RPMI8226 (cell line): ENCODE measurements at regions not wholly inside any gene's neighbourhood (a gene's known extent, or its start where the extent isn't known, plus 50 kb on each side); places are given as distances from the start of the nearest gene placed in this dataset.

Experiments
- DNase-seq: peaks from one replicate; pipeline ENCODE4 v3.0.0-alpha.2; 2015

DNA sequence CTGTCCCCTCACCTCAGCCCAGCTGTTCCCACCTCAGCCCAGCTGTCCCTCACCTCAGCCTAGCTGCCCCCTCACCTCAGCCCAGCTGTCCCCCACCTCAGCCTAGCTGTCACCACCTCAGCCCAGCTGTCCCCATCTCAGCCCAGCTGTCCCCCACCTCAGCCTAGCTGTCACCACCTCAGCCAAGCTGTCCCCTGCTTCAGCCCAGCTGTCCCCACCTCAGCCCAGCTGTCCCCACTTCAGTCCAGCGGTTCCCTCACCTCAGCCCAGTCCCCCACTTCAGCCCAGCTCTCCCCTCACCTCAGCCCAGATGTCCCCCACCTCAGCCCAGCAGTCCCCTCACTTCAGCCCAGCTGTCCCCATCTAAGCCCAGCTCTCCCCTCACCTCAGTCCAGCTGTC lies 88.4 kb upstream of the CSF3R start:
- no peak for DNase-seq

DNA sequence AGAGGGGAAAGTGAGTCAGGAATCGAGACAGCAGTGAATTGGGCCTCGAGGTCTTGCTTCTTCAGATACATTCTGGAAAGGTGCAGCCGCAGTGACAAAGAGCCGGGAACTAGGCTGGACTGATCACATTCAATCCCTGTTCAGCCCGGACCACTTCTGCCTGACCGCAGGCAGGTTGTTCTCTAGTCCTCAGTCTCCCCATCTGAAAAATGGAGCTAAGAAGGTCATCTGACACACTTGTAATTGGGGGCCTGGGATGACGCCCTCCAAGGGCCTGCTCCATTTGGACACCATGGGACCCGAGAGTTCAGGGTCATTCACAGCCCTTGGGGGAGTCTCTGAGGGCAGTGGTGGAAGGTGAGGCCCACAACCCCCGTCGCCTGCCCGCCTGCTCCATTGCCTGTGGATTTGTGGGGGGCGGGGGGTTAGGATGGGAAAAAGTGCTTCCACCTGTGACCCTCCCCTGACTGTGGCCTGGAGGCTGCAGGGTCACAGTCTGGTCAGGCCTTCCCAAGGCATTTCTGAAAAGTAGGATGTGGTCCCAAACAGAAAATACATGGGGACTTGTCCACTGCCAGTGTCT lies 87.9 kb upstream of the CSF3R start:
- no peak for DNase-seq

DNA sequence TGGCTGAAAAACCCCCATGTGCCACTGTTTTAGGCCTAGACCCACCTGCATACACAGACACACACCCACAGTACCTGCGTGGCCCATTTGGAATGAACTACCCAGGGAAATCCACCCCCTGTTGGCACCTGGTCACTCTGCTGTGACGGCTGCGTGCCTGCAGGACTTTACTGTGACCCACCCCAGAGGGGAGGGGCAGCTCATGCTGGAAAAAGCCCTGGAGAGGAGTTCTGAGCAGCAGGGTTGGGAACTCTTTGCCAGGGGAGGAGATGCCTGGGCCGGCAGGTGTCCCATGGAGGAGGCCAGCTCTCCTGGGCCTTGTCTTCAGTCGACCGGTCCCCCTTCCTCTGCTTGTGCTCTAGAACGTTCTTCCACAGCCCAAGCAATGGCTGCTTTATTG lies 87.3 kb upstream of the CSF3R start:
- DNase-seq = no peak

DNA sequence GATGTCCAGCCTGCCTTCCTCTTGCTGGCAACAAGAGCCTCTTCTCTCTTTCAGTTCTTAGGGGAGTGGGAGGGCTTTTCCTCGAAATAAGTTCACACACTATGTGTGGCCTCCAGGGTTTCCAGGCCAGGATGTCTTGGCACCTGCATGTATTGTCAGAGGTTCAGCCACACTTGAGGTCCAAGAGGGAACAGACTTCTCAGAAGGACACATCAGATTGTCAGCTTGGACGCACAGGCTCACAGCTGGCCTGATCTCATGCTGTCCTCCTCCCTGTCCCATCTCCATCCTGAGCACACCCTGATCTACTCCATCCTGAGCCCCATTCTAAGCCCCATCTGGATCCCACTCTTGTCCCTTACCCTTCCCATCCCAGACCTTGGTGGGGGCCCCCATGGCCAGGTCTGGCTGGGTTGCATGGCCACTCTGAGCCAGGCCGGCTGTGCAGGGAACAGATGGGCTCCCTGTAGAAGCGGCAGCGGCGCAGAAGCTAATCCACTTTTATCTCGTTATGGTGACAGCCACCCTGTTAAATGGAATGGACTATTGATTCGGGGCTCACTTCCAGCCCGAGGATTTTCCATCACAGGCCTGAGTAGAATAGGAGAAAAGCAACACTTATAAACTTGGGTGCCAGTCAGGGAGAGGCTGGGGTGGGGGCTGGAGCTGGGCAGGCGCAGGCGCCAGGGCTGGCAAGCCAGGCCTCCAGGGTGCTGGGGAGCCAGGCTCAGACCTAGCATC lies 85.1 kb upstream of the CSF3R start:
- no peak for DNase-seq

DNA sequence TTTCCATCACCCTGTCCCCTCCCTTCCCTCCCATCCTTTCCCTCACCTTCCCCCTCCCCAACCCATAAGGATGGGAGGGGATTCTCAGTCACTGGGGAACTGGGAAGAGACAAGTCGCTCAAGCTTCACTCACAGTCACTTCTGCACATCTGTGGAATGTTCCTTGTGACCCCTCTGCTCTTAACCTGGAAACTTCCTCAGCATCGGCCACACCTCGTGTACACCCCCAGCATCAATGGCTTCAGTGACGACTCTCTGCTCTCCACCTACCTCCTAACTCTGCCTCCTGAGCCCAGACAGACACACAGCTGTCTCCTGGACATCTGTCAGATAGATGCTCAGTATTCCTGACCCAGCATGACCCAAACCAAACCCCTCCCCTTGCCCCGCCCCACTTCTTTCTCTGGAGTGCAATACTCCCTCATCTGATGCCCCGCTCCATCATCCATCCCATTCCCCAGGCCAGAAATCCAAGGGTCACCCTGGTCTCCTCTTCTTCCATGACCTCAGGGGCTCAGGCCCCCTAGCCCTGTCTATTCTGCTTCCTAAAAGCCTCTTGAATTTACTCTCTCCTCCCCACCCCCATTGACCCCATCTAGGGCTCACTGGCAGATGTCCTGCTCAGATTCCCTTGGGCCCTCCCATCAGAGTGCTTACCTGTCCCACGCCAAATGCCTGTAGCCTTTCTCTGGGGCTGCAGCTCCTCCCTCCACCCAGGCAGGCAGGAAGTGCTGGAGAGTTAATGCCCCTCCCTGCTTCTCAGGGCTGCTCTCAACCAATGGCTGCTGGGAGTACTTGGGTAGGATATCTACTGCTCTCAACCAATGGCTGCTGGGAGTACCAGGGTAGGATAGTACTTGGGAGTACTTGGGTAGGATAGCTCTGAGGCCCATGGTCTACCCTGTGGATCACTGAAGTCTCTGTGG lies 83.1 kb upstream of the CSF3R start:
- DNase-seq = no peak

DNA sequence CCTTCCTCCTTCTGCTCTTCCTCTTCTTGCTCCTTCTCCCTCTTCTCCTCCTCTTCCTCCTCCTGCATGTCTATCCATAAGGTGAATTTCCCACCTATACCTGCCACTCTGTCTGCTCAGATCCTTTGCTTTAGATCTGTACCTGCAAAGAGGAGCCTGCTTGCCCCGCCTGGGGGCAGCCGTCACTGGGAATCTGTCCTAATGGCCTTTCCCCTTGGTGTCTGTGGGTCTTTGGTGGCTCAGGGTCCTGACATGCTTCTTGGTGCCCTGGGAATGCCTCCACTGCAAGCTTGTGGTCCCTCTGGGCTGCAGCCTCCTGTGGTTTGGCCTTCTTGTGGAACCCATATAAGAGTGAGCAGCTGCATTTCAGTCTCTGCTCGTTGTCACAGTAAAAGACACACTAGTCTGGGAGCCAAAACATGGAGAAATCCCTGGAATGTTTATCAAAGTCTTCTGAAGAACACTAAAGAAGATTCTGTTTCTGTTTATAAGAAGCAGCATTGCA lies 79.5 kb upstream of the CSF3R start:
- no peak for DNase-seq

DNA sequence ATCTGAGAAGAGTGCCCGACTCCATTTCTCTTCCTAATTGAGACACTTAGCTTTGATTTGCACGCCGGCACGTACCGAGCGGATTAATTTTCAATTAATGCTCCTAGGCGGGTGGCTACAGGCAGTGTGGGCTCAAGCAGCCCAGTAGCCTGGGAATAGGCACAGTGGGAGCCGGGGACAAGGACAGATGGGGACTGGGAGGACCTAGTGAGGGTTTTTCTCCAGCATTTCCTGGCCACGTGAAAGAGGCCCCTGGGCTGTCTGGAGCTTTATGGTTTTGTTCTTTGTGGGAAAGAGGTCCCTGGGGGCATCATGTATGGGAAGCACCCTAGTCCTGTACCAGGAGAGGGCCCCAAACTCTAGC lies 78.6 kb upstream of the CSF3R start:
- no peak for DNase-seq

DNA sequence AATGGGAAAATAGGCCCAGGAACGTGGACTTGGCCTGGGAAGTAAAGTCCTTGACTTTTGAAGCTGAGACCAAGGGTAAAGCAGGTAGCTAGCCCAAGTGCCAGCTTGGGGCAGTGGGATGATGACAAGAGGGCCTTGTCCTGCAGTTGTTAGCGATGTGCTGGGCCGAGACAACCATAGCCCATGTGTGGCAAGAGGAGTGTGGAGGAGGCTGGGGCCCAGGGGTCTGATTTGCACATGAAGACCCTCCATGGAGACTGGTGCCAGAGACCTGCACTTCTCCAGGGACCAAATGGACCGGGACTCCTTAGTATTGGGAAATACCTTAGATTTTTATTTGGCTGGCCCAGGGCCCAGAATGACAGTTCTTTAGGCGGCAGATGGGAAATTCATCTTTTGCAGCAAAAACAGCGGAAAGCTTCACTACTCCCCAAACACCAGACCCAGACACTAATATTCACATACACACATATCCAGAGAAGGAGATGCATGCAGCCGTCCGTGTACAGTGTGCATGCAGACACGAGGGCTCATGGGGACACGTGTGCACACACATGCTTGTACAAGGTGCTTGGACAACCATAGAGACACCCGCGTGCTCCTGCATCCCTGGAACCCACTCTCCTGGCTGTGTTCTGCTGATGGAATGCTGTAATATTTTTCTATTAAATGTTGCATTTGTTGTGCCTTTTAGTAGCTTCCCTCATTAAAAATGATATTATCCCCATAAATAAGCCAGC lies 78.1 kb upstream of the CSF3R start:
- no peak for DNase-seq

DNA sequence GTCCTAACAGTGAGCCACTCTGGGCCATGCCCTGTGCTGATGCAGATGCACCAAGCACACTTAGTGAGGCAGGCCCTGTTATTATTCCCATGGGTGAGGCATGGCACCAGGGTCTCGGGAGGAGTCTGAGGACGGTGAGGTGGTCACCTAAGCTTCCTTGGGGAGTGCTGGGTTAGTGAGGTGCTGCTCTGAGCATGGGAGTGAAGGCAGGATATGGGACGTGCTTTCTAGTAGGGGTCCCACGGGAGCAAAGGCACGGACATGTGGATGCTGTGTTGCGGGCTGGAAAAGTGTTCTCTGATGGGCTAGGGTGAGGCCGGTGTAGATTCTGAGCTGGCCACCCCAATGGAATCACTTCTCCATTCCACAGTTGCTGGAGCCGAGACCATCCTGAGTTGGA lies 77.5 kb upstream of the CSF3R start:
- no peak for DNase-seq

DNA sequence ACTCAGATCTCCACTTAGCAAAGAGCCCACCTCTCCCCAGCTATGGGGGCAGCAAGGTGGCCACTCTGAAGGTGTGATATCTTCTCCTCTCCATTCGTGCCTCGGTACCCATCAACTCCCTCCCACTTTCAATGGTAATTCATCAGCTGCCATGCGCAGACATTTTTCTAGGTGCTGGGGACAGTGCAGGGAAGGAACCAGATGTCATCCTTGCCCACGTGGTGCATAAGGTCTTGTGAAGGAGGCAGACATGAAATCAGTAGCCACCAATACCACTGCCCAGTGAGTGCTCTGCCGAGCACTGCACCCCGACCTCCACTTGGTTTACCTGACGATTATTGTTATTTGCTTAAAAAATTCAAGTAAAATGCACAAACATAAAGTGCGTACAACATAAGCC lies 76.3 kb upstream of the CSF3R start:
- DNase-seq = no peak

DNA sequence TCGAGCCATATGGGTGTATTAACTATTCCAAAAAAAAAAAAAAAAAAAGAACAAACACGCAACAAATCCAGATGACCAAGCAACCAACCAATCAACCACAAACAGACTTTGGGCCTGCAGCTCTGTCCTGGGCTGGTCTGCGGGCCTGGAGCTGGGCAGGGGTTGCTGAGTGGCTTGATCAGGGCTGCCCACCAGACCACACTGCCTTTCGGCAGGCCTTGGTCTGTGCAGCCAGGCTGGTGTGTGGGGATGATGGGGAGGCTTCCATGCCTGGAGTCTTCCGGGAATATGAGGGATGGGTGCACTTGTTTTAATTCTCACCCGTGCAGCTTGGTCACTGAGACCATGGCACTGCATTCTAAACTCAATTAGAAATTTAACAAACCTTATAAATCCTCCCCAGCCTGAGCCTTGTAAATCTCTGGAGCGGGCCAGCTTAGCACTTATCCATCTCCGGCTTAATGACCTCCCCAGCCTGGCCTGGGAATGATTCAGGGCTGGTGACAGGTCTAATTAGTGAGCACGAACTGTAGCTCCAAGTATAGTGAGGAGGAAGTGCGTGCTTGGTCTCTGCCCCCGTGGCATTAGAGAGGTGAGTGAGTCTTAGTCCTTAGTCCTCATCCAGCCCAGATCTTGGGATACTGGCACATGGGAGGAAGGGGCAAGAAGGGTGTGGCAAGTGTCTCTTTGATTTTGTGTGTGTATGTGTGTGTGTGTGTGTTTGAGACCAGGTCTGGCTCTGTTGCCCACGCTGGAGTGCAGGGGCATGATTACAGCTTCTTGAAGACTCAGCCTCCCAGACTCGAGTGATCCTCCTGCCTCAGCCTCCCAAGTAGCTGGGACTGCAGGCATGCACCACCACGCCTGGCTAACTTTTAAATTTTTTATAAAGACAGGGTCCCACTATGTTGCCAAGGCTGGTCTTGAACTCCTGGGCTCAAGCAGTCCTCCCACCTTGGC lies 74.6 kb upstream of the CSF3R start:
- no peak for DNase-seq

DNA sequence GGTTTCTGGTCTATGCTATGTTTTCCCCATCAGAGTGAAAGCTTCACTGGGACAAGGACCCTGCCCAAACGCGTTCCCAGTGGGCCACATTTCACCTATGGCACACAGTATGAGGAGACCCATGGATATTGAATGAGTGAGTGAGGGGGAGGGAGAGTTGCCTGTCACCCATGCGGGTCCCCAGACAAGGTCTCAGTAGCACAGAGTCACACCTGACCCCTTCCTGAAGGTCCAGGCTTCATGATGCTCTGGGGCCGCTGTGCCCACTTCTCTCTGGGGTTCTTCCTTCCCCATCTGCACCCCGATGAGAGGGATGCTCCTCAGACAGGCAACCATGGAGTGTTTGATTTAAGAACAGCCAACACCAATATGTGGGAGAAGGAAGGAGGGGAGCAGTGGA lies 72.3 kb upstream of the CSF3R start:
- DNase-seq = no peak

DNA sequence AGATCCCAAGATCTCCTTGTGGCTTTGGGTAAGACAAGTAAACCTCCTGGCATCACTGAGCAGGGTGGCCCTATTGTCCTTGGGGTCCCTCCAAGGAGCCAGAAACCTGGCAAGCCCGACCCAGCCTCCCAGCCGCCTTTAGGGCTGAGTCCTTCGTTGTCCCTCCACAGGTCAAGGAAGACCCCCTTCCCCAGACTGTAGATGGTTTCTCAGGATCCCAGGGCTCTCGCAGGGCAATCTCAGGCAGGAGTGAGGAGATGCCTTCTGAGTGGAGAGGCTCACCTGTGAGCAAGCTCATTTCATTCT lies 71.6 kb upstream of the CSF3R start:
- DNase-seq = no peak

DNA sequence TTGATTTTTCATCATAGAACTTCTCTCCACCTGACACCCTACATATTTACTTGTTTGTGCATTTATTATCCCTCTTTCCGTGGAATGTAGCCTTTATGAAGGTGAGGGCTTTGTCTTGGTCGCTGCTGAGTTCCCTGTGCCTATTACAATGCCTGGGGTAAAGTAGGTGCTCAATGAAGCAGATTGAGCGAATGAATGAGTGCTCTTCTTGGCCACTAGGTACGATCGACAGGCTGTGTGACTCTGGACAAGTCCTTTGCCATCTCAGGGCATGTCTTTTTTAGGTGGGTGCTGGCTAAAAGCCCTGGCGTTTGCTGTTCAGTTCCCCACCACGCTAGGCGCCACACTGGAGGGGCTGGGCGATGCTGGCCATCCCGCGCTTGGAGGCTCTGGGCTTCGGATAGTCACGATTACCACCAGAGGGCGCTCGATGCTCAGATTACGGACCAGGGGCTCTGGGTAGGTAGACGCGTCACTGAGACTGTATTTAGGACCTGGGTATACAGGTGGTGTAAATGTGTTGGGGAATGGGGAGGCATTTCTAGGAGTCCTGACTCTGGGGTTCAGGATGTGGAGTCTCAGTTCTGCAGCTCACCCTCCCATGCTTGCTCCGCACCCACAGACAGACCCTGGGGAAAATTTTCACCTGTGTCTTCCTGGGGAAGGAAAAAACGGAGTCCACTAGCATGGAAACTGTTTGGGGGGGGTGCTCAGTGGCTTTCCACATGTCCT lies 71.0 kb upstream of the CSF3R start:
- DNase-seq = peak; percentile 87

DNA sequence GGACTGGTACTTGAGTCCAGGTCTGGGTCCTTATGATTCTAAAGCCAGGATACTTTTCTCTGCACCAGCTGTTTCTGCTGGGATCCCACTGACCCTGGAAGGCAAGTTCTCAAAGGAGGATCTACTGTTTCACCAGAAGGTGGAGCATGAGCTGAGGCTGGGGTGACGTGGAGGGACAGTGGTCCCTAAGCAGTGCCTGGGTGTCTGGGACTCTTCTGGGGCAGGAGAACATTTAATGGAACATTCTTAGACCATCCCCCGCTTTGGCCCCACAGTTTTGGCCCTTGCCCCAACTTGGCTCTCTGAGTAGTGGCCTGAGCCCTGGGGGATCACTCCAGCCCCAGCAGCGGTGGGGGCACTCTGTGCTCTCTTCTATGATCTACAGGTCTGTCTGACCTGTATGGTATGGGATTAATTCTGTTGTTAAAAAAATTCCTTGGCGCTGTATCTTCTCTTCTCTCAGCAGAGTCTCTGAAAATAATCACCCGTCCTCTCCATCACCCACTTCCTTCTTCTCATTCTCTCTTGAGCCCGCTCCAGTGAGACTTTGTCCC lies 60.3 kb upstream of the CSF3R start:
- peak; percentile 23 for DNase-seq

DNA sequence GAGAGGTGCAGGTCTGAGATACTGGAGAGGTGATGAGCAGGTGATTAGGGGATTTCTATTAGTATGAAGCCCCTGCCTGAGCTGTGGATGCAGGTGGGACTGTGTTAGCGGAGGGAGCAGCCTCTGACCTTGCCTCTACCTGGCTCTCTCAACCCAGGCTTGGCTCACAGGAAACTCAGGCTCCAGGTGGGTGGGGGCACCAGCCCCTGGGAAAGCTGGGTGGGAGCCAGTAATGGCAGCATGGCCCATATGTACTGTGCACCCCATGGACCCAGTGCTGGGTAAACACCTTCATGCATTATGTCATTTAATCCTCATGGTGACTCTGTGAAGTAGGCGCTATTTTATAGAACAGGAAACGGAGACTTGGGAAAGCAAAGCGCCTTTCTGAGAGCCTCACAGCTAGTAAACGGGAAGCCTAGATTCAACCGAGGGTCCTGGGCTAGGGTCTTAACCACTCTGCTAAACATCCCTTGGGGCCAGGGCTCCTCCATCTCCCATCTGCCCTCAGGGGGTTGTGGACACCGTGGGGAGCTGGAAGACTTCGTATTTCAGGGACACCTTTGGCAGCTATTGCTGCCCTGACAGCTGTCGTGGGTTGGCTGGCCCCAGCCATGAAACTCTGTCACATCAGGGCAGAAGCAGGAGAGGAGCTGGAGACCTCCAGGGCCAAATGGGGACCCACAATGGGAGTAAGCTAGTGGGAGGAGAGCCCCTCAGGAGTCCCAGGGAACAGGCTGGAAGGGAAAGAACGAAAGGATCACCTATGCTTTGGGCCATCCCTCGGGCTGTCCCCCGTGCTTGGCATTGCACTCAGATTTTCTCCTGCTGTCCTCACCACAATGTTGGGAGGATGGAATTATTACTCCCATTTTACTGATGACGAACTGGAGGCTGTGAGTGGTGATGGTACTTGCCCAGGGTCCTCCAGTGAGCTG lies 59.6 kb upstream of the CSF3R start:
- DNase-seq = no peak

DNA sequence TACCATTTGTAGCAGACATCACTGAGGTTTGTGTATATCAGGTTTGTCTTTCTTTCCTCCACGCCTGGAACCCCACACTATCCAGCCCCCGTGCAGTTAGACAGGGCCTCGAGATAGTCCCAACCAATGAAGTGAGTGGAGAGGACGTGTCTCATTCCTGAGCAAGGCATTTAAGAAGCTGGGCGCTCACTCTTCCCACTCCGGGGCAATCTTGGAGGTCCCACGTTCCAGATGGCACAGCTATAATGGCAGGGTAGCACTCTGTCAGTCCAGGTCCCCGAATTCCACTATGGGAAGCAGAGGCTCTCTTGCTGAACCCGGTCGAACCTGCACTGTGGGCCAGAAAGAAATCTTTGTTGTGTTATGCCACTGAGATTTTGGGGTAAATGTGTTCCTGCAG lies 57.3 kb upstream of the CSF3R start:
- DNase-seq = no peak

DNA sequence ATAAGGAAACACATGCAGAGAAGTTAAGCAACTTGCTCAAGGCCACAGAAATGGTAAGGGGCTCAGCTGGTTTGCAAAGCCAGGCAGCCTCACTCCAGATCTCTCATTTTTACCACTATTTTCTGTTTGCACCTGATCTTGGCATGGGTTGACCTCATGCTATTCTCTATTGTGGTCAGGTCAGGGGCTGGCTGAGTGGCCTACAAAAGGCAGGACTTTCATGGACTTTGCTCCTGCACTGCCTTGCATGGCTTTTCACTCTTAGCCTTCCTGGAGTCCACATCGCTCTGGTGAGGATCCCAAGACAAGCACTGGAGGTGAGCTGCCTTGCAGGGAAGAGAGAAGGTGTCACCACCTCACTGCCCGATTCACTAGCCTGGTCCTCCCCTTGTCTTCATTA lies 56.8 kb upstream of the CSF3R start:
- DNase-seq = no peak

DNA sequence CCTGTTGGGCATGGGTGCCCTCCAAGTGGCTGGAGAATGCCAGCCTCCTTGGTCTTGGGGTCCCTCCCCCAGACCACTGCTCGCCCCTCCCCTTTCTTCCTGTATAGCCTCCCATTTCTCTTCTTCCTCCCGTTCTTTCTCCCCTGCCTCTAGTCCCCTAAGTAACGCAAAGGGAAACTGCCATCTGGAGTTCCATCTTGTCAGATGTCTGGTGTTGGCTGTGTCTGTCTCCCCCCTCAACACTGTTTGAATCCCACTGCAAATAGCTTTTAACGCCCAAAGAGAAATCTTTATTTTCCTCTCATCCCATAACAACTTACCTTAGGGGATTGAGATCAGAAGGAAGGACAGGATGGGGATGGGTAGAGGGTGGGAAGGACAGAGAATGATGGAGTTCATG lies 55.3 kb upstream of the CSF3R start:
- DNase-seq = no peak

DNA sequence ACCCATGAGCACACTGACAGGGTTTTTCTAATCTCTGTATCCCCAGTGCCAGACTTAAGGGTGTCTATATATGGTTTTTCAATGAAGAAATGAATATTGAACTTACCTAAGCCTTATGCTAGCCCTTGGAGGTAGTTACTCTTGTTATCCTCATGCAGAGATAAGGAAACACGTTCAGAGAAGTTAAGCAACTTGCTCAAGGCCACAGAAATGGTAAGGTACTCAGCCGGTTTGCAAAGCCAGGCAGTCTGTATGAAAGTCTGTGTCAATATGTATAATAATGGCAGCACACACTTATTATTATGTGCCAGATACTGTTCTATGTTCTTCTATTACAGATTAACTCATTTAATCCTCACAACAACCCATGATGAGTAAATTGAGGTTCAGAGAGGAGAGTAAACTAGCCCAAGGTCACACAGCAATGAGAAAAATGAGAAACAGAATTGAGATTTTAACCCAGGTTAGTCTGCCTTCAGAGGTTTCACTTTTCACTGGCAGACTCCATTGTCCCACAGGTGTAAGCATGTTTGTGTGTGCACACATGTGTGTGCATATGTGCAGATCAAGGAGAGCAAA lies 54.6 kb upstream of the CSF3R start:
- DNase-seq = no peak
